ENCODE measurements at regions not wholly inside any gene's neighbourhood (a gene's known extent, or its start where the extent isn't known, plus 50 kb on each side); places are given as distances from the start of the nearest gene placed in this dataset.
"Not testable (repeated sequence)": the region's sequence is repeated elsewhere in the genome, so short reads cannot be mapped to it uniquely, and the experiment has no call there.

DNA sequence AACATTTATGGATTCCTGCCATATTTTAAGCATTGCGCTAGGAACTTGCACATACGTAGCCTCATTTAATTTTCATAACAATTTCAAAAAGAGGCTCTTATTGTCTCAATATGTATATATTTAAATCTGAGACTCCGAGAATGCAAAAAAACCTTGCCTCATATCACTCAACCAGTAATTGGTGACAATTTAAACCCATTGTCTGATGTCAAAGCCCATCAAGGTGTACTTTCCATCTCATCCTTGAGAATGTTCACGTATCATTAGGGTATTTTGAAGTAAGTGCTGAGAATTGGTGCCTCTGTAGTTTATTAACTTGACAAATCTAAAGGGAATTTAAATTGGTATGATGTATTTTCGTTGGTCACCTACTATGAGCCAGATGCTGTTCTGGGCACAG, 136.5 kb downstream of the FAM76B start:
- no peaks in the 10 kb centered on the region for H3K27me3 ChIP-seq (ENCODE audit: low read depth)
- in situ Hi-C loops (cut with MboI; ENCODE audit: low sequenced_read_pairs) = no loop called here
- no peaks in the 10 kb centered on the region for H3K36me3 ChIP-seq (replicated peaks)
- no peaks in the 10 kb centered on the region for H3K9me3 ChIP-seq
- no peaks in the 10 kb centered on the region for H3K4me1 ChIP-seq
- DNase-seq (ENCODE audit: low spot score in 2 of 2) = no peak
- H3K4me3 ChIP-seq = no peak overlapping the region

DNA sequence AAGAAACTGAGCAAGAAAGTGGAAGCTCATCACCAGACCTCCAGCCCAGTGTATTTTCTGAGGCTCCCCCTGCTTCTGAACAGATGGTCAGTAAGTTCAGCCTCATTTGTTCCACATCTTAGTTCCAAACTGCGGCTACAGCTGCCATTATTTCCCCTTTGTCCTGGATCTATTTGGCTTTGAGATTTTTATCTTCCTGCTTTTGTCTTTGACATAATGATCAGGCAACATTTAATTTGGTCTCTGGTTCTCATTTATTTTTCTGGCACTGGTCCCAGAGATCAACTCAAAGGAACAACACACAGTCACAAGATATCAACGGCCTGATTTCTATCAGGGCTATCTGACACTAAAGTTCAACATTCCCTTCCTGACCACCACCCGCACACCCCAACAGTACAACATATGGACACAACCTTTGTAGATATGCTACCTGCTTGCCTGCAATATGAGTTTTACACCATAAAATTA, 137.5 kb downstream of the FAM76B start:
- in situ Hi-C loops (cut with MboI; ENCODE audit: low sequenced_read_pairs) = no loop called here
- no peak overlapping the region for H3K4me3 ChIP-seq
- no peaks in the 10 kb centered on the region for H3K36me3 ChIP-seq (replicated peaks)
- no peaks in the 10 kb centered on the region for H3K27me3 ChIP-seq (ENCODE audit: low read depth)
- no peak for DNase-seq (ENCODE audit: low spot score in 2 of 2)
- H3K9me3 ChIP-seq = no peaks in the 10 kb centered on the region
- H3K4me1 ChIP-seq = no peaks in the 10 kb centered on the region

DNA sequence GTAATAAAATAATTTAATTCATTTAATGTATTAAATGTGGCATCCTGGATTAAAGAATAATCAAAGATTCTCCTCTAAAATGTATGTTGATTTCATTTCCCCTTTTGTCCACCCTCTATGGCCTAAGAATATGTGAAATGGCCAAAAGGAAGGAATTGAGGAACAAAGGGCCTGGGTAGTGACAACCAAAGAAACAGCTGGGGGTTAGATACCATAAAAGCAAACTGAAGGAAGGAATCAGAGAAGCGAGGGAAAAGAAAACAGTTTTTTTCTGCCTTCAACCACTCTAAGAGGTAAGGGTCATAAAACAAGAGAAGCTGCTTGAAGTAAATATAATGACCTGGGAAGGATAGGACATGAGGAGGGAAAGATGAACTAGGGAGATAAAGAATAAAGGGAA, 139.3 kb downstream of the FAM76B start:
- H3K36me3 ChIP-seq (replicated peaks) = no peaks in the 10 kb centered on the region
- DNase-seq (ENCODE audit: low spot score in 2 of 2) = no peak
- in situ Hi-C loops (cut with MboI; ENCODE audit: low sequenced_read_pairs) = no loop called here
- no peaks in the 10 kb centered on the region for H3K9me3 ChIP-seq
- H3K4me3 ChIP-seq = no peak overlapping the region
- H3K27me3 ChIP-seq (ENCODE audit: low read depth) = no peaks in the 10 kb centered on the region
- no peaks in the 10 kb centered on the region for H3K4me1 ChIP-seq

DNA sequence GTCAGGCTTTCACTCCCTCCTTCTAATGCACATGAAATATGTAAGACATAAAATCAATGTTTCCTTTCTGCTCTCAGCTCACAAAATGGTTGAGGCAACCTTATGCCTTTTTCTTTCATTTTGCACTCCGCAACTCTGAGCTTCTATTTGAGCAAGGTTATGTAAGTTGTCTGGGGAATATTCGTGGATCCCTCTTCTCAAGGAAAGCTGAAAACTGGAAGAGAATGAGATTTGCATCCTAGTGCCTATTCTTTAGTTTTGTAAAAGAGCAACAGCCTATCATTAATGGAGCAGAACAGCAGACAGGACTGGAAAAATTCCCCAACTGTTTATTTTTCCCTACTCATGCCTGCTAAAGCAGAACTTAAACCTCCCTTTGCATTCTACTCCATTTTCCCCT, 141.7 kb downstream of the FAM76B start:
- H3K36me3 ChIP-seq (replicated peaks) = no peaks in the 10 kb centered on the region
- no peaks in the 10 kb centered on the region for H3K9me3 ChIP-seq
- no peaks in the 10 kb centered on the region for H3K4me1 ChIP-seq
- in situ Hi-C loops (cut with MboI; ENCODE audit: low sequenced_read_pairs) = no loop called here
- no peak overlapping the region for H3K4me3 ChIP-seq
- H3K27me3 ChIP-seq (ENCODE audit: low read depth) = no peaks in the 10 kb centered on the region
- DNase-seq (ENCODE audit: low spot score in 2 of 2) = no peak

DNA sequence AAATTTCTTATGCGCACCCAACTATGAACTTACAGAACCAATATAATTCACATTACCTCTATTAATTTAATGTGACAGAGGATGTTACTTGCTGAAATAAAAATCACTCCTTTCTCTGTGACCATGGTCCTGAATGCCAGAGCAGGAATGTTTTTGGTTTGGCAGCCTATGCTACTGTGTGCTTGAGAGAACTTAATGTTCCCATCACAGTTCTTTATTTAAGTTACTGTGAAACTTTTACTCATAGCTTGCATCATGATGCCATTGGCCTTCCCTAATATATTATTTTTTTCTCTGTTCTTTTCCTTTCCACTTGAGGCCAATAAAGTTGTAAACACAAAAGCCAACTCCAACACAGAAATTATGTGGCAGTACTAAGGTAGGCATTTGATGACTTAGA, 142.2 kb downstream of the FAM76B start:
- no peaks in the 10 kb centered on the region for H3K9me3 ChIP-seq
- in situ Hi-C loops (cut with MboI; ENCODE audit: low sequenced_read_pairs) = no loop called here
- H3K4me3 ChIP-seq = no peak overlapping the region
- no peak for DNase-seq (ENCODE audit: low spot score in 2 of 2)
- H3K4me1 ChIP-seq = no peaks in the 10 kb centered on the region
- H3K36me3 ChIP-seq (replicated peaks) = no peaks in the 10 kb centered on the region
- no peaks in the 10 kb centered on the region for H3K27me3 ChIP-seq (ENCODE audit: low read depth)

DNA sequence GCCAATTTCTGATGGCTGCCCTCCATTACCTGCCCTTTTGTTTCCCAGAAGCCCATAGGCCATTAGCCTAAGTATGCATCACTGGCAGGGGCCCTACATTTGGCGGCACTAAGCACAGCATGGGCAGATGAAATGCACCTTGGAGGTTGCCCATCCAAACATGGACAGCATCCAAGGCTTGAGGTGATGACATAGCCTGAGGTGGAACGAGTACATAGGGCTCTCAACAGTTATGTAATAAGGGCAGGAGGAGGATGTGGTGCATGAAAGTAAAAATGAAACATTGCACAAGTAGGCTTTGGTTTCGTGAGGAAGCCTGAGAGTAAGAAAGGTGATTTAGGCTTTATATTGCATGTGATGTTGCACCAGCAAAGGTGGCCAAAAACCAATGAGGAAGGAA, 148.1 kb downstream of the FAM76B start:
- Histone ChIP-seq H3K9me3 (no peaks in the 10 kb centered on the region), H3K4me3 (no peak overlapping the region), H3K27me3 (ENCODE audit: low read depth) (no peaks in the 10 kb centered on the region), H3K36me3 (replicated peaks) (no peaks in the 10 kb centered on the region), H3K4me1 (no peaks in the 10 kb centered on the region)
- no peak for DNase-seq (ENCODE audit: low spot score in 2 of 2)
- in situ Hi-C loops (cut with MboI; ENCODE audit: low sequenced_read_pairs) = no loop called here

DNA sequence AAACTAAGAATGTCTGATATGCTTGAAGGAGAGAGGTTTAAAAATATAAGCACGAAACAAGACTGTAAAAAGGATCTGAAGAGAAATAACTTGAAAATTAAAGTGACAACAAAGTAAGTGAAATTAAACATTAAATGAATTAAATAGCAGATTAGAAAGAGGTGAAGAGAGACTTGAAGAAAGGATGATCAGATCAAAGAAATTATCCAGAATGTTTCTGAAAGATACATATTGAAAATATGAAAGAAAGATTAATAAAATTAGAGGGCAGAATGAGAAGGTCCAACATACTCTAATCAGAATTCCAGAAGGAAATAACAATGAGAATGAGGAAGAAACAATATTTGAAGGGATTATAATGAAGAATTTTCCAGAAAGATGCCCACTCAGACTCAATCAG, 151.1 kb downstream of the FAM76B start:
- in situ Hi-C loops (cut with MboI; ENCODE audit: low sequenced_read_pairs) = no loop called here
- H3K4me3 ChIP-seq = no peak overlapping the region
- no peaks in the 10 kb centered on the region for H3K36me3 ChIP-seq (replicated peaks)
- H3K27me3 ChIP-seq (ENCODE audit: low read depth) = no peaks in the 10 kb centered on the region
- no peaks in the 10 kb centered on the region for H3K9me3 ChIP-seq
- H3K4me1 ChIP-seq = no peaks in the 10 kb centered on the region
- DNase-seq (ENCODE audit: low spot score in 2 of 2) = no peak

DNA sequence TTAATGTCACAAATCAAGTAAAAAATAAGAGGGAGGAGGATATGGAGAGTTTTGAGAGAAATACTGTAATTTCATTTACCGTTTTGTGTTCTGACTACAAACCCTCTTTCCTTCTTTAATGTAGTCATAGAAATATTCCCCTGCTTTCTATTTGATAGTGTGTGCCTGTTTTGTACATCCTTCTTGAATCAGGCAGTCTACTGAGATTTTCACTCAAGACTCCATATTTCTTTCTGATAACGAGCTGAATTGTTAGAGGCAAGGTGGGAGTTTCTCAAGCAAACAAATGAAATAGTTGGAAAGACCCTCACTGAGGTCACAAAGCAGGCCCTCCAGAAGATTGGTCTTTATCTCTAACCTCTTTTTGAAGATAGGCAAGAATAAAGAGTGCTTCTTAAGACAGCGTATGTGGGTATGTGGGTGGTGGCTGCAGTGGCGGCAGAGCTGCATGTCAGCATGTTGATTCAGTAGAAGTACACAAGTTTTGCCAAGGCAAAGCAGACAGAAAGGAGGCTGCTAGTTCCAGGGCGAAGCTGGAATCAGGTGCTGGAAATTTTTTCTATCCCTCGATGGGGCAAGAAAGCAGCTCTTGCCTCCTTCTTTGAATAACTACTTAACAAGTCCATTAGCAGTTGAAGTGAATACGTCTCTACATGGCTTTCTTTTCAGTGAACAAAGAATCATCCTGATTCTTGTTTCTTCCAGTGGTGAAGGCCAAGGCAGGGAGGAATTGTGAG, 164.2 kb downstream of the FAM76B start:
- Histone ChIP-seq H3K9me3 (no peaks in the 10 kb centered on the region), H3K36me3 (replicated peaks) (no peaks in the 10 kb centered on the region), H3K4me3 (no peak overlapping the region), H3K27me3 (ENCODE audit: low read depth) (peaks cover 3% of the 10 kb centered on the region; the same call in 1 of the 2 replicates), H3K4me1 (no peaks in the 10 kb centered on the region)
- no peak for DNase-seq (ENCODE audit: low spot score in 2 of 2)
- in situ Hi-C loops (cut with MboI; ENCODE audit: low sequenced_read_pairs) = no loop called here

DNA sequence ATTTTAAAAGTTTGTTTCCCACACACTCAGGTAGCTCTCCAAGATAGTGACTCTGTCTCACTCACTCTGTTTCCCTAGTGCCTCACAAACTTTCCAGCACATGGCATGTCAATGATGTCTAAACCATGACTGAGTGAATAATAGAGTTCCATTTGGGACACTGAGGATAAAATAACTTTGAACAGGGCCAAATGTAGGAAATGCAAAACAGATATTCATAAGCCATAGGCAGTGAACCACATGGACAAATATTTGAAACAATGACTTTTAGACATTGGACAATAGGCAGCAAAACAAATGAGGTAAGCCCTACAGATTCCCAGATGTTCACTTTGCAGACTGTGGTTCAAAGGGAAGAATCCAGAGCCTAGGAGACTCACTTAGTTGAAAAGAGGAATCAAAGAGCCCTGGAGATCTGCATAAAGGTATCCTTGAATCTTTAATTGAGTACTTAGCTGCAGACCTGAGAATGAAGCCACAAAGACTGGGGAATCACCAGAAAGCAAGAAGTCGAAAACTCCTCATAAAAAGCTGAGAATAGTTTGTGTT, 173.3 kb downstream of the FAM76B start:
- in situ Hi-C loops (cut with MboI; ENCODE audit: low sequenced_read_pairs) = no loop called here
- no peaks in the 10 kb centered on the region for H3K27me3 ChIP-seq (ENCODE audit: low read depth)
- no peaks in the 10 kb centered on the region for H3K36me3 ChIP-seq (replicated peaks)
- H3K4me1 ChIP-seq = peaks cover 3% of the 10 kb centered on the region; the same call in 1 of the 2 replicates
- DNase-seq (ENCODE audit: low spot score in 2 of 2) = no peak
- no peak overlapping the region for H3K4me3 ChIP-seq
- no peaks in the 10 kb centered on the region for H3K9me3 ChIP-seq

DNA sequence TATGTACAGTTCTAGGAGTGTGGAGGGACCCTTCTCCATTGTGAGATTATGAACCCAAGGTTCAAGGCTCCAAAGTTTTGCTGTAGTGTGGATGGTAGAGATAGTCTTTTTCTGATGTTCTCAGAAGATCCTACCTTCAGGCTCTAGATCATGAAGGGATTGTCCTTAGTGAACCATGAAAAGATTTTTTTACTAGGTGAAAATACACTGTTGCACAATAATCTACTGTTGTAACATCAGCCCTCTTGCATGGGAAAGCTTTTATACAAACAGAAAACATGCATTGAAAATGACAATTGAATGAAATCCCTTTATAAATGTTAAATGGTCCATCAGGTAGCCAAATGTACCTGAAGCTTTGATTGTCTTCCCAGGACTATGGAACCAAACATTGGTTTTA, 177.8 kb downstream of the FAM76B start:
- no peaks in the 10 kb centered on the region for H3K9me3 ChIP-seq
- peaks cover 15% of the 10 kb centered on the region for H3K4me1 ChIP-seq
- no peaks in the 10 kb centered on the region for H3K27me3 ChIP-seq (ENCODE audit: low read depth)
- no peak for DNase-seq (ENCODE audit: low spot score in 2 of 2)
- H3K36me3 ChIP-seq (replicated peaks) = no peaks in the 10 kb centered on the region
- H3K4me3 ChIP-seq = no peak overlapping the region
- in situ Hi-C loops (cut with MboI; ENCODE audit: low sequenced_read_pairs) = no loop called here

DNA sequence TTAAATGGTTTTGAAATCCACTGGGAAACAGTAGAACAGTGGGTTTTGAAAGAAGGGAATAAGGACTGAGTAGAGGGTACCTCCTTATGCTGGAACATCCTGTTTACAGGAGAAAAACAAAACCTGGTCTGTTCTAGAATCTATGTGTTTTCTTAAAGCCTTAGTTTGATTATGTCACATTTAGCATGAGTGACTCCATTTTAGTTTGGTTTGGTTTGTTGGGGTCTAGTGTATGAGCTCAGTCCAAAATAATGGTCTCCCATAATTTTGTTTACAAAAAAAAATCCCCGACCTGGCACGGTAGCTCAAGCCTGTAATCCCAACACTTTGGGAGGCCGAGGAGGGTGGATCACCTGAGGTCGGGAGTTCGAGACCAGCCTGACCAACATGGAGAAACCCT, 179.4 kb downstream of the FAM76B start:
- H3K4me3 ChIP-seq; in situ Hi-C loops (cut with MboI; ENCODE audit: low sequenced_read_pairs); H3K9me3 ChIP-seq; H3K36me3 ChIP-seq (replicated peaks); H3K27me3 ChIP-seq (ENCODE audit: low read depth); DNase-seq (ENCODE audit: low spot score in 2 of 2): not testable (repeated sequence)
- H3K4me1 ChIP-seq = peaks cover 15% of the 10 kb centered on the region

DNA sequence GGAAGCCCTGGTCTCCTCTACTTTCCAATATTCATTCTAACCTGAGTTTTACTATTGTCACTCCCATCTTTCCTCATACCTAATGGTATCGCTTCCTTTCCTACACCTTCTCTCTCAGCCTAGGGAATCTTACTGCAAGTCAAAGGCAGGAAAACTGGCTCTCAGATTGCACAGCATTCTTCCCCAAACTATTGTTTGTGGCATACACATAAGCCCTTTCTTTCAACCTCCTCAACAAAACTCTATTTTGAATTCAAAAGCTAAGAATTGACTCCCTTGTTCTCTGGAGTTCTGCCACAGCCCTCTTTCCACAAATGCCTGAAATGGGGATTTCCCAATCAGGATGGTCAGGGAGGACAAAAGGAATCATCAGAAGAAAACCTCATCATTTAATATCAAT, 181.5 kb downstream of the FAM76B start:
- no peak overlapping the region for H3K4me3 ChIP-seq
- no peaks in the 10 kb centered on the region for H3K36me3 ChIP-seq (replicated peaks)
- no peaks in the 10 kb centered on the region for H3K9me3 ChIP-seq
- peak; percentile 35 to 71 for DNase-seq (ENCODE audit: low spot score in 2 of 2)
- no peaks in the 10 kb centered on the region for H3K27me3 ChIP-seq (ENCODE audit: low read depth)
- peaks cover 15% of the 10 kb centered on the region for H3K4me1 ChIP-seq
- in situ Hi-C loops (cut with MboI; ENCODE audit: low sequenced_read_pairs) = no loop called here

DNA sequence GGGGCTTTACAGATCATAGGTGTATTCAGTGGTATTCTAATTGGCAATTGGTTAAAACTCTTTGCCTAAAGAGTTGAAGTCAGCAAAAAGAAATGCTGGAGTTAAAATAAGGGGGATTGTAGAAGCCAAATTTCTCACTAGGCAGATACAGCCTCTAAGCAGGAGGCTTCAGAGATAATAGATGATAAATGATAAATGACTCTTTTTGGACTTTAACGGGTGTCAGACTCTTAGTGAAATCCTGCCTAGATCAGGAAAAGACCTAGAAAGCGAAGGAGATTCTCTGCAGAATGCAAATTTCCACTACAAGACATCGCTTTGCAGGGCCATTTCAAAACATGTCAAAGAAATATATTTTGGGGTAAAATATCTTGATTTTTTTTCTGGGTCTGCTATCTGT, 182.8 kb downstream of the FAM76B start:
- in situ Hi-C loops (cut with MboI; ENCODE audit: low sequenced_read_pairs) = no loop called here
- Histone ChIP-seq H3K4me1 (peaks cover 15% of the 10 kb centered on the region), H3K9me3 (no peaks in the 10 kb centered on the region), H3K4me3 (no peak overlapping the region), H3K36me3 (replicated peaks) (no peaks in the 10 kb centered on the region), H3K27me3 (ENCODE audit: low read depth) (no peaks in the 10 kb centered on the region)
- DNase-seq (ENCODE audit: low spot score in 2 of 2) = no peak

DNA sequence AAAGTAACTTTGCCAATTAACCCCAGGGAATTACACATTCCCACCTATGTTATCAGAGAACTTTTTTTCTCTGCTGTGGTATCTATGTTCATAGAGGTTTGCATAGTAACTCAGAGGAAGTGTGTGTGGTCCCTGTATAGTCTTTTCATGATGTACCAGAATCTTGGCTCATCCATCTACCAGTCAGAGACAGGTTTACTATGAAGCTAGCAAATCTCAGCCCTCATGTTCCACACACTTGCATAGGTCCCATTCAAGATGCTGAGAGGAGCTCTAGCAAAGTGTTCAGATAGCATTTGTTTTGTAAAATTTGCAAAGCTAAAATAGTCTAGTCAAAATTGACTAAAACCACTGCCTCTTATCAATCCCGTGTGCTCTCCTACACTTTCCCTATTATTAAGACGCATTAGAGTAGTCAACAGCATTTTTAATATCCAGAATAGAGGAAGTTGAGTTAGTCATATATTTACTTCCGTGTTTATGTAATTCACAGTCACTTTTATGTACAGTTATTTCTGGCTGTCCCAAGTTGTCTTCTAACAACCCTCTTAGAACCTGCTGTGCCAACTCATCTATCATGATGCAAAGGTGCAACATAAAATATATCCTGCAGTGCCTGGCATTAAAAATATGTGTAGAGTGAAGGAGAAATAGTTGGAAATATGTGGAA, 184.2 kb downstream of the FAM76B start:
- Histone ChIP-seq H3K36me3 (replicated peaks) (no peaks in the 10 kb centered on the region), H3K4me3 (no peak overlapping the region), H3K27me3 (ENCODE audit: low read depth) (no peaks in the 10 kb centered on the region), H3K9me3 (no peaks in the 10 kb centered on the region), H3K4me1 (peaks cover 9% of the 10 kb centered on the region)
- in situ Hi-C loops (cut with MboI; ENCODE audit: low sequenced_read_pairs) = no loop called here
- no peak for DNase-seq (ENCODE audit: low spot score in 2 of 2)

Data from HAP-1 (cell line).